HCT116 (cell line): ENCODE measurements at regions not wholly inside any gene's neighbourhood (a gene's known extent, or its start where the extent isn't known, plus 50 kb on each side); places are given as distances from the start of the nearest gene placed in this dataset.

Experiments used
- ATF3 ChIP-seq: IDR thresholded peaks from 2 replicates; pipeline ENCODE4 v1.6.1; 2012
- CBX3 ChIP-seq: IDR thresholded peaks from 2 replicates; pipeline ENCODE4 v1.6.1; 2012; ENCODE audit warnings: low read depth
- EZH2 ChIP-seq: fragments of 200-600 bp; sonication (generic); IDR thresholded peaks from 2 replicates; pipeline ENCODE4 v1.6.1; 2017; ENCODE audit warnings: antibody characterized with exemption, mixed run types
- POLR2A ChIP-seq: IDR thresholded peaks from 2 replicates; pipeline ENCODE4 v1.7.0; 2011; ENCODE audit warnings: borderline replicate concordance; ENCODE audit not compliant: insufficient read depth, insufficient read length; ENCODE audit errors: extremely low read depth
- SIN3A ChIP-seq: IDR thresholded peaks from 2 replicates; pipeline ENCODE4 v1.6.1; 2012; ENCODE audit warnings: low read depth

- TF ChIP-seq SIN3A (no peak), POLR2A (no peak), CBX3 (no peak), EZH2 (no peak), ATF3 (no peak)
These were observed 104.7 kb upstream of the RREB1 start for GRCh38 chr6:7003041-7003440.
